ENCODE measurements at regions not wholly inside any gene's neighbourhood (a gene's known extent, or its start where the extent isn't known, plus 50 kb on each side); places are given as distances from the start of the nearest gene placed in this dataset.
"Not testable (repeated sequence)": the region's sequence is repeated elsewhere in the genome, so short reads cannot be mapped to it uniquely, and the experiment has no call there.

GRCh38 chr2:155905657-155906056 lies 426.9 kb downstream of the NR4A2 start:
- no peak overlapping the region for H3K4me3 ChIP-seq (ENCODE audit: low read depth, low read length)
- TF ChIP-seq CTCF (IDR thresholded peaks at IDR 0.05; ENCODE audit: low read depth, low read length, missing control alignments), result no peak
- DNase-seq (ENCODE audit: low read depth), result no peak
- in situ Hi-C loops (cut with HindIII; ENCODE audit: low sequenced_read_pairs), result no loop called here

DNA sequence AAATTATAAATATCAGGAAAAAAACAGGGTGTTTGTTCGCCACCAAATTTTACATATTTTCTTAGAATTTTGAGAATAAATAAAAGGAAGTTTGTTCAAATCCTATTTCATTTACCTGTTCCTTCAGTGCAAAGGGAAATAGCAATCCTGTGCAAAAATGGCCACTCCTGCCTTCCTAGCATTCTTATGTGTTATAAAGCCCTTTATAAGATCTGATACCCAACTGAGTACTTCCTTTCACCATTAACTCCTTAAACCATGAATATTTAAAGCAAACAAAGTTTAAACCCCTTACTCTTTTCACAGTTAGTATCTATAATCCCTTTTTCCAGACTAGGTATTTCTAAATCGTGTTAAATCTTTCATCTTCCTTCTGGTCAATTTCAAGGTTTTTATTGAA lies 427.8 kb downstream of the NR4A2 start:
- DNase-seq (ENCODE audit: low read depth), result no peak
- no peak for TF ChIP-seq CTCF (IDR thresholded peaks at IDR 0.05; ENCODE audit: low read depth, low read length, missing control alignments)
- no peak overlapping the region for H3K4me3 ChIP-seq (ENCODE audit: low read depth, low read length)
- in situ Hi-C loops (cut with HindIII; ENCODE audit: low sequenced_read_pairs), result no loop called here

DNA sequence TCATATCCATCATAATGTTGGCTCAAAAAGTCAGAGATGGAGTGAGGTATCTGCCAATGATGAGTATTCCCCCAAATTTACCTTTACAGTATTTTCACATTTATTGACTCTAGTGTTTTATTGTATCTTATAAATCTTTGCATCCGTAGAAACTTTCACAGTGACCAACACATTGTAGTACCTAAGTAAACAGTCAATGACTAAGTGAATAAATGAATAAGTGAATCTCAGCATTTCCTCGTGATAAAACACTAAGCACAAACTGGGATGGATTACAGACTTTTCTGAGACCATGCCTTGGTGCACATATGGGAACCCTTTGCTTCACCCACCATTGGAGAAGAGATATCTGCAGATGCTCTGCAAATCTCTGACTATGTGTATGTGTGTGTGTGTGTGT lies 429.9 kb downstream of the NR4A2 start:
- TF ChIP-seq CTCF (IDR thresholded peaks at IDR 0.05; ENCODE audit: low read depth, low read length, missing control alignments), result no peak
- in situ Hi-C loops (cut with HindIII; ENCODE audit: low sequenced_read_pairs), result no loop called here
- H3K4me3 ChIP-seq (ENCODE audit: low read depth, low read length), result no peak overlapping the region
- DNase-seq (ENCODE audit: low read depth), result no peak

DNA sequence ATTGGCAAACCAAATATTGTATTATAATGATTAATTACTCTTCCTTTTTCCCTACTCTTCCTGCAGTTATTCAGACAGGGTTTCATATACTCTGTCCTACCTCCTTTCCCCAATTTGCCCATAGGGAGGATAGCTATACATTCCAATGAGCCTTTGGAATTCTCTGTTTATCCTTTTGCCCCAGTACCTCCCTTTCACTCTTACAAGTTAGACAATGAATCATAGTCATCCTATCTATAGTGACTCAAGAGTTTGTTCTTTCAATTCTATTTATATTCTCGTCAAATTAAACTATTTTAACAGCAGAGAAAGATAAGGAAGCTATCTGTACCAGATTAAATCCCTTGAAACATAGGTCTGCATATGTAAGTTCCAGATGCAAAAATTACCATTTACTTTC lies 437.5 kb downstream of the NR4A2 start:
- no peak for TF ChIP-seq CTCF (IDR thresholded peaks at IDR 0.05; ENCODE audit: low read depth, low read length, missing control alignments)
- in situ Hi-C loops (cut with HindIII; ENCODE audit: low sequenced_read_pairs), result no loop called here
- no peak overlapping the region for H3K4me3 ChIP-seq (ENCODE audit: low read depth, low read length)
- DNase-seq (ENCODE audit: low read depth), result no peak

DNA sequence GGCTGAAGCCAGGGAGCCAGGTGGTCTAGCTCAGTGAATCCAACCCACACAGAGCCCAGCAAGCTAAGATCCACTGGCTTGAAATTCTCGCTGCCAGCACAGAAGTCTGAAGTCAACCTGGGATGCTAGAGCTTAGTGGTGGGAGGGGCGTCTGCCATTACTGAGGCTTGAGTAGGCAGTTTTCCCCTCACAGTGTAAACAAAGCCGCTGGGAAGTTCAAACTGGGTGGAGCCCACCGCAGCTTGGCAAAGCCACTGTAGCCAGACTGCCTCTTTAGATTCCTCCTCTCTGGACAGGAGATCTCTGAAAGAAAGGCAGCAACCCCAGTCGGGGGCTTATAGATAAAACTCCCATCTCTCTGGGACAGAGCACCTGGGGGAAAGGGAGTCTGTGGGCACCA lies 452.1 kb downstream of the NR4A2 start:
- DNase-seq (ENCODE audit: low read depth); in situ Hi-C loops (cut with HindIII; ENCODE audit: low sequenced_read_pairs); H3K4me3 ChIP-seq (ENCODE audit: low read depth, low read length): not testable (repeated sequence)

- in situ Hi-C loops (cut with HindIII; ENCODE audit: low sequenced_read_pairs); H3K4me3 ChIP-seq (ENCODE audit: low read depth, low read length); DNase-seq (ENCODE audit: low read depth): not testable (repeated sequence)
These were observed 452.6 kb downstream of the NR4A2 start for GRCh38 chr2:155879900-155880299.

GRCh38 chr2:155872396-155872795 lies 460.1 kb downstream of the NR4A2 start:
- TF ChIP-seq CTCF (IDR thresholded peaks at IDR 0.05; ENCODE audit: low read depth, low read length, missing control alignments), result no peak
- no peak for DNase-seq (ENCODE audit: low read depth)

GRCh38 chr2:155871940-155872339 lies 460.6 kb downstream of the NR4A2 start:
- no peak for DNase-seq (ENCODE audit: low read depth)
- TF ChIP-seq CTCF (IDR thresholded peaks at IDR 0.05; ENCODE audit: low read depth, low read length, missing control alignments), result no peak
- no peak overlapping the region for H3K4me3 ChIP-seq (ENCODE audit: low read depth, low read length)
- in situ Hi-C loops (cut with HindIII; ENCODE audit: low sequenced_read_pairs), result no loop called here

More at GRCh38 chr2:155872396-155872795, 460.1 kb downstream of the NR4A2 start:
- no peak overlapping the region for H3K4me3 ChIP-seq (ENCODE audit: low read depth, low read length)
- in situ Hi-C loops (cut with HindIII; ENCODE audit: low sequenced_read_pairs), result no loop called here

Measured in astrocyte of the cerebellum (primary cell).